WTC11 (cell line): ENCODE measurements at regions not wholly inside any gene's neighbourhood (a gene's known extent, or its start where the extent isn't known, plus 50 kb on each side); places are given as distances from the start of the nearest gene placed in this dataset.

Source experiments
- ATAC-seq: fragments of 200-7000 bp; cut with Tn5 transposase; 2 replicates; pipeline ENCODE4 v1.10.0; 2021; ENCODE audit warnings: mild to moderate bottlenecking, moderate library complexity
- CTCF ChIA-PET: fragments of 300-600 bp; sonication (Branson Sonifier 250); formaldehyde crosslinking; loops from one replicate; lab custom pipeline; 2021; ENCODE audit warnings: antibody characterized with exemption; lab: Charles Lee
- POLR2A ChIA-PET: fragments of 350-600 bp; sonication (Branson Sonifier 250); formaldehyde crosslinking; loops from one replicate; lab custom pipeline; 2021; ENCODE audit warnings: antibody characterized with exemption; lab: Charles Lee
- DNase-seq: peaks from one replicate; pipeline ENCODE4 v3.0.0; 2021; ENCODE audit warnings: low spot score
- H3K27ac Mint-ChIP-seq: 2 replicates; pipeline ENCODE4 v1.8.0; 2021; ENCODE audit warnings: mixed read lengths
- H3K27me3 Mint-ChIP-seq: 2 replicates; pipeline ENCODE4 v1.8.0; 2021; ENCODE audit warnings: low read depth, mild to moderate bottlenecking, moderate library complexity, mixed read lengths
- H3K36me3 Mint-ChIP-seq: 2 replicates; pipeline ENCODE4 v1.8.0; 2021; ENCODE audit warnings: mixed read lengths
- H3K4me1 Mint-ChIP-seq: 2 replicates; pipeline ENCODE4 v1.8.0; 2022; ENCODE audit warnings: mixed read lengths
- H3K4me3 Mint-ChIP-seq: 2 replicates; pipeline ENCODE4 v1.8.0; 2021; ENCODE audit warnings: mild to moderate bottlenecking, moderate library complexity, mixed read lengths
- H3K9me3 Mint-ChIP-seq: 2 replicates; pipeline ENCODE4 v1.8.0; 2021; ENCODE audit warnings: mixed read lengths
- CREB1 ChIP-seq: sonication (generic); formaldehyde crosslinking; IDR thresholded peaks from 2 replicates; pipeline ENCODE4 v1.8.0; 2023; ENCODE audit warnings: mild to moderate bottlenecking, missing genetic modification reagents
- CREM ChIP-seq: sonication (generic); formaldehyde crosslinking; IDR thresholded peaks from 2 replicates; pipeline ENCODE4 v1.8.1; 2022; ENCODE audit warnings: mild to moderate bottlenecking, missing genetic modification reagents, moderate library complexity
- E2F4 ChIP-seq: sonication (generic); formaldehyde crosslinking; IDR thresholded peaks from 2 replicates; pipeline ENCODE4 v1.8.1; 2022; ENCODE audit warnings: low read depth, mild to moderate bottlenecking, moderate library complexity, missing genetic modification reagents, borderline replicate concordance
- ESRRA ChIP-seq: sonication (generic); formaldehyde crosslinking; IDR thresholded peaks from 2 replicates; pipeline ENCODE4 v1.8.1; 2022; ENCODE audit warnings: mild to moderate bottlenecking, missing genetic modification reagents, borderline replicate concordance
- JAZF1 ChIP-seq: fragments of 250-450 bp; sonication (Bioruptor Pico); IDR thresholded peaks from 2 replicates; pipeline ENCODE4 v1.9.0; 2021; ENCODE audit warnings: moderate library complexity, mild to moderate bottlenecking, inconsistent platforms
- MYBL2 ChIP-seq: sonication (generic); formaldehyde crosslinking; IDR thresholded peaks from 2 replicates; pipeline ENCODE4 v1.8.1; 2023; ENCODE audit warnings: mild to moderate bottlenecking, moderate library complexity, missing genetic modification reagents
- NFATC4 ChIP-seq: fragments of 250-450 bp; sonication (Bioruptor Pico); IDR thresholded peaks from 2 replicates; pipeline ENCODE4 v1.9.0; 2021; ENCODE audit warnings: mild to moderate bottlenecking
- NFE2L1 ChIP-seq: sonication (generic); formaldehyde crosslinking; IDR thresholded peaks from 2 replicates; pipeline ENCODE4 v1.8.1; 2023; ENCODE audit warnings: missing genetic modification reagents
- PRDM15 ChIP-seq: sonication (generic); formaldehyde crosslinking; IDR thresholded peaks from 2 replicates; pipeline ENCODE4 v1.8.0; 2022; ENCODE audit warnings: missing genetic modification reagents
- PREB ChIP-seq: sonication (generic); formaldehyde crosslinking; IDR thresholded peaks from 2 replicates; pipeline ENCODE4 v1.8.1; 2022; ENCODE audit warnings: mild to moderate bottlenecking, missing genetic modification reagents, moderate library complexity, borderline replicate concordance
- PRRX2 ChIP-seq: fragments of 250-450 bp; sonication (Bioruptor Pico); IDR thresholded peaks from 2 replicates; pipeline ENCODE4 v1.8.0; 2021; ENCODE audit warnings: mild to moderate bottlenecking
- SMAD3 ChIP-seq: sonication (generic); formaldehyde crosslinking; IDR thresholded peaks from 2 replicates; pipeline ENCODE4 v1.8.0; 2022; ENCODE audit warnings: missing genetic modification reagents, mild to moderate bottlenecking, borderline replicate concordance
- TCF7 ChIP-seq: sonication (generic); formaldehyde crosslinking; IDR thresholded peaks from 2 replicates; pipeline ENCODE4 v1.8.0; 2022; ENCODE audit warnings: mild to moderate bottlenecking, low read depth, missing genetic modification reagents, moderate library complexity
- TEAD4 ChIP-seq: sonication (generic); formaldehyde crosslinking; IDR thresholded peaks from 2 replicates; pipeline ENCODE4 v1.8.0; 2022; ENCODE audit warnings: mild to moderate bottlenecking, missing genetic modification reagents
- USF1 ChIP-seq: sonication (generic); formaldehyde crosslinking; IDR thresholded peaks from 2 replicates; pipeline ENCODE4 v1.8.0; 2022; ENCODE audit warnings: mild to moderate bottlenecking, missing genetic modification reagents
- ZBTB21 ChIP-seq: sonication (generic); formaldehyde crosslinking; IDR thresholded peaks from 2 replicates; pipeline ENCODE4 v1.8.1; 2023; ENCODE audit warnings: mild to moderate bottlenecking, missing genetic modification reagents, borderline replicate concordance
- ZNF219 ChIP-seq: sonication (generic); formaldehyde crosslinking; IDR thresholded peaks from 2 replicates; pipeline ENCODE4 v1.8.0; 2023; ENCODE audit warnings: missing genetic modification reagents, mild to moderate bottlenecking, borderline replicate concordance
- ZNF232 ChIP-seq: sonication (generic); formaldehyde crosslinking; IDR thresholded peaks from 2 replicates; pipeline ENCODE4 v1.8.0; 2022; ENCODE audit warnings: mild to moderate bottlenecking, missing genetic modification reagents
- ZNF317 ChIP-seq: sonication (generic); formaldehyde crosslinking; IDR thresholded peaks from 2 replicates; pipeline ENCODE4 v1.8.1; 2023; ENCODE audit warnings: low read depth, mild to moderate bottlenecking, moderate library complexity, missing genetic modification reagents, borderline replicate concordance

- TF ChIP-seq E2F4 (CRISPR knock-in tag): no peak
- TF ChIP-seq ZNF317 (CRISPR knock-in tag): no peak
- peak; percentile 68; the same call in 1 of the 2 replicates for TF ChIP-seq PRRX2 (CRISPR knock-in tag)
- no peak for TF ChIP-seq CREM (CRISPR knock-in tag)
- no peak for TF ChIP-seq SMAD3 (CRISPR knock-in tag)
- no peak for TF ChIP-seq ZNF219 (CRISPR knock-in tag)
- TF ChIP-seq, all 79 proteins: peak for 11
These were observed 112.8 kb downstream of the HFE start (continued) for GRCh38 chr6:26199773-26200764.

- ATAC-seq (no peak), DNase-seq (no peak)
- no peaks in the 10 kb centered on the region for H3K9me3 Mint-ChIP-seq
- H3K27me3 Mint-ChIP-seq: no peaks in the 10 kb centered on the region
- H3K36me3 Mint-ChIP-seq: peaks cover 12% of the 10 kb centered on the region
- CTCF ChIA-PET: no interaction called here
- peak overlapping the region; percentile 94 for H3K27ac Mint-ChIP-seq
- TF ChIP-seq PRRX2 (CRISPR knock-in tag) (0 out of 2 replicates have a peak, but pooled peaks have one; percentile 32), ZNF219 (CRISPR knock-in tag) (no peak)
- POLR2A ChIA-PET: interaction anchor here (0.6 to 7.6 kb wide), 9 partner anchors 14 to 1692 kb away, joined by 3 to 383 read pairs (median 7); a partner anchor contains a TSS
- H3K4me1 Mint-ChIP-seq: peaks cover 21% of the 10 kb centered on the region
- H3K4me3 Mint-ChIP-seq: peak overlapping the region; percentile 61
These were observed 113.9 kb downstream of the HFE start for GRCh38 chr6:26200918-26201721.

- peak overlapping the region; percentile 91 for H3K27ac Mint-ChIP-seq
- no peak for TF ChIP-seq NFE2L1 (CRISPR knock-in tag)
- no peak for TF ChIP-seq TEAD4
- no peak for TF ChIP-seq ZNF232
- no peak for TF ChIP-seq JAZF1 (CRISPR knock-in tag)
- TF ChIP-seq TCF7 (CRISPR knock-in tag): no peak
- TF ChIP-seq ZBTB21 (CRISPR knock-in tag): no peak
- TF ChIP-seq, all 79 proteins: peak for 0
- no peaks in the 10 kb centered on the region for H3K9me3 Mint-ChIP-seq
- ATAC-seq (no peak), DNase-seq (no peak)
- no peaks in the 10 kb centered on the region for H3K27me3 Mint-ChIP-seq
- peak overlapping the region; percentile 29 for H3K4me3 Mint-ChIP-seq
- CTCF ChIA-PET: no interaction called here
- peaks cover 21% of the 10 kb centered on the region for H3K4me1 Mint-ChIP-seq
- POLR2A ChIA-PET: interaction anchor here (1.0 to 6.4 kb wide), 5 partner anchors 13 to 930 kb away, joined by 3 to 199 read pairs (median 13); a partner anchor contains a TSS
- peaks cover 12% of the 10 kb centered on the region for H3K36me3 Mint-ChIP-seq
These were observed 115.0 kb downstream of the HFE start for GRCh38 chr6:26202201-26202611.

- no peak overlapping the region for H3K4me3 Mint-ChIP-seq
- H3K9me3 Mint-ChIP-seq: no peaks in the 10 kb centered on the region
- peaks cover 11% of the 10 kb centered on the region for H3K36me3 Mint-ChIP-seq
- peaks cover 21% of the 10 kb centered on the region for H3K4me1 Mint-ChIP-seq
- H3K27me3 Mint-ChIP-seq: no peaks in the 10 kb centered on the region
- CTCF ChIA-PET: no interaction called here
- POLR2A ChIA-PET: interaction anchor here (0.9 to 7.7 kb wide), 9 partner anchors 12 to 1607 kb away, joined by 3 to 199 read pairs (median 13); a partner anchor contains a TSS
- no peak for ATAC-seq
- DNase-seq: no peak
- peak overlapping the region; percentile 99 for H3K27ac Mint-ChIP-seq
- TF ChIP-seq PREB (CRISPR knock-in tag): no peak
- no peak for TF ChIP-seq CREB1 (CRISPR knock-in tag)
- no peak for TF ChIP-seq USF1 (CRISPR knock-in tag)
- TF ChIP-seq TEAD4: no peak
- TF ChIP-seq NFATC4 (CRISPR knock-in tag): no peak
- TF ChIP-seq PRDM15 (CRISPR knock-in tag): no peak
- TF ChIP-seq ESRRA: no peak
- TF ChIP-seq MYBL2 (CRISPR knock-in tag): no peak
These were observed 115.8 kb downstream of the HFE start for GRCh38 chr6:26202811-26203583.
